ENCODE measurements at regions not wholly inside any gene's neighbourhood (a gene's known extent, or its start where the extent isn't known, plus 50 kb on each side); places are given as distances from the start of the nearest gene placed in this dataset.
A peak's percentile ranks its signal among the peaks of the same experiment; 100 is the strongest.

DNA sequence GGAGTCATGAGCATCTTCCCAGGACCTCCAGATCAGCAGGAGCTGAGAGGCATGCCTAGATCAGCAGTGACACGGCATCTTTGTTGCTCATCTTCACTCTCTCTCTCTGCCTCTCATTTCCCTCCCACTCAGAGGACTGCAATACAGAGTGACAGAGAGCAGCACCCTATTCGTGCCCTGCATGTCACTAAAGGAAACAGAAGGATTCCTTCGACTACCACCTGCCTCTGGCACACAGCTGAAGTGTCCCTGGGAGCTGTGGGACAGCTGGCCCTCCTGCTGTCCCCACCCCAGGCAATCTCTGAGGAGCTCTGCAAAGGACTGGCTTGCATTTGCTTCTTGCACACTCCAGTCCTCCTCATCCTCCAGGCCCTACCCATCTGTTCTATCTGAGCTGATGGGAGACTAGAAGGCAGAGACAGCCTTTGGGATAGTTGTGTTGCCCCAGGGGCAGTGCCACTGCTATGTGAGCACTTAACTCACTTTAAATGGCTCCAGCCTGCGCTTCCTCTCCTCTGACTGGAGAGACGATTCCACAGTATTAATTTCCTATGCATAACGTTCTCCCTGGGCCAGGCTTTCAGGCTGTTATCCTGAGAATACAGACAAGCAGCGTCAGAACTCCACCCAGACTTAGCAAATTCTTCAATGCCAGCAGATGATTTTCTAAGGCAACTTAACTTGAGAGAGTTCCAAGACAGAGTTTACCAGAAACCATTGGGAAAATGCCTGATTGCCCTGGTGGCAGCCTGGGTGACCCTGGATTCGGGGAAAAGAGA is 167.6 kb upstream of the MAP1B start:
- TF ChIP-seq, protein P1, sequence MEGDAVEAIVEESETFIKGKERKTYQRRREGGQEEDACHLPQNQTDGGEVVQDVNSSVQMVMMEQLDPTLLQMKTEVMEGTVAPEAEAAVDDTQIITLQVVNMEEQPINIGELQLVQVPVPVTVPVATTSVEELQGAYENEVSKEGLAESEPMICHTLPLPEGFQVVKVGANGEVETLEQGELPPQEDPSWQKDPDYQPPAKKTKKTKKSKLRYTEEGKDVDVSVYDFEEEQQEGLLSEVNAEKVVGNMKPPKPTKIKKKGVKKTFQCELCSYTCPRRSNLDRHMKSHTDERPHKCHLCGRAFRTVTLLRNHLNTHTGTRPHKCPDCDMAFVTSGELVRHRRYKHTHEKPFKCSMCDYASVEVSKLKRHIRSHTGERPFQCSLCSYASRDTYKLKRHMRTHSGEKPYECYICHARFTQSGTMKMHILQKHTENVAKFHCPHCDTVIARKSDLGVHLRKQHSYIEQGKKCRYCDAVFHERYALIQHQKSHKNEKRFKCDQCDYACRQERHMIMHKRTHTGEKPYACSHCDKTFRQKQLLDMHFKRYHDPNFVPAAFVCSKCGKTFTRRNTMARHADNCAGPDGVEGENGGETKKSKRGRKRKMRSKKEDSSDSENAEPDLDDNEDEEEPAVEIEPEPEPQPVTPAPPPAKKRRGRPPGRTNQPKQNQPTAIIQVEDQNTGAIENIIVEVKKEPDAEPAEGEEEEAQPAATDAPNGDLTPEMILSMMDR (IDR thresholded peaks at IDR 0.05; ENCODE audit: insufficient read depth, low read depth, low read length, missing control alignments) = no peak
- no peak overlapping the region for H3K4me3 ChIP-seq (ENCODE audit: low read length)
- DNase-seq (ENCODE audit: low read depth) = no peak

DNA sequence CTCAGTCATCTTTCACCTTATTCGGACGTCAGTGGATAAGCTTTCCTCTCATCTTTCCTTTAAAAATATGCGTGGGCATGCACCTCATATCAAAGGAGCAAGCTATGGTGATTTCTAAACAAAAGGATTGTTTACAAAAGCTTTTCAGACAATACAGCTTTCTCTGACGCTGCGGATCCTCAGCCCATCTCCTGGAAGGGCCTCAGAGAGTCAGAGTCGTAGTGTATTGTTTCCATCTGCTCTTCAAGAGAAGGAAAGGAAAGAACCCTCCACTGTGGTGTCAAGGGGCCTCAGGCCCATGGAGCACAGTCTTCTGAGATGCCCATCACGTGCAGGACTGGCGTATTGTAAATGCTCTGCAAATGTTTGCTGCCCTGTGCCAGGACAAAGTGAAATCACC is 163.4 kb upstream of the MAP1B start:
- DNase-seq (ENCODE audit: low read depth) = no peak
- TF ChIP-seq, protein P1 (IDR thresholded peaks at IDR 0.05; ENCODE audit: insufficient read depth, low read depth, low read length, missing control alignments) = no peak
- no peak overlapping the region for H3K4me3 ChIP-seq (ENCODE audit: low read length)

DNA sequence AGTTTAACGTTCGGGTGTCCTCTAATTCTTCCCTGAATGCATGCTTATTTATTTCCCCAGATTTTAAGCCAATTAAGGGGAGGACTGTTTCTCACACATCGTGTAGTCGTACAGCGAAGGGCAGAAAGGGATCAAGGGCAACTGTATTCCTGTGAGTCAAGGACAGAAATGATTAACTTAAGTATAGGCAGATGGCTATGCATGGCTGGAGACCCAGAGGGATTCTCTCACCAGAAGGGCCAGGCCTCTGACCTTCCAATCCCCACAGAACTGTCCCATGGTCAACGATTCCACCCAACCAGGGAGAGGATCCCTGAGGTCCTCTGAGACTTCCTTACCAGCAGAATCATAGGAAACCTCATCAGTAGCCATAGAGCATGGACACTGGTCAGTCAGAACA is 161.8 kb upstream of the MAP1B start:
- TF ChIP-seq, protein P1 (IDR thresholded peaks at IDR 0.05; ENCODE audit: insufficient read depth, low read depth, low read length, missing control alignments) = no peak
- no peak overlapping the region for H3K4me3 ChIP-seq (ENCODE audit: low read length)
- no peak for DNase-seq (ENCODE audit: low read depth)

DNA sequence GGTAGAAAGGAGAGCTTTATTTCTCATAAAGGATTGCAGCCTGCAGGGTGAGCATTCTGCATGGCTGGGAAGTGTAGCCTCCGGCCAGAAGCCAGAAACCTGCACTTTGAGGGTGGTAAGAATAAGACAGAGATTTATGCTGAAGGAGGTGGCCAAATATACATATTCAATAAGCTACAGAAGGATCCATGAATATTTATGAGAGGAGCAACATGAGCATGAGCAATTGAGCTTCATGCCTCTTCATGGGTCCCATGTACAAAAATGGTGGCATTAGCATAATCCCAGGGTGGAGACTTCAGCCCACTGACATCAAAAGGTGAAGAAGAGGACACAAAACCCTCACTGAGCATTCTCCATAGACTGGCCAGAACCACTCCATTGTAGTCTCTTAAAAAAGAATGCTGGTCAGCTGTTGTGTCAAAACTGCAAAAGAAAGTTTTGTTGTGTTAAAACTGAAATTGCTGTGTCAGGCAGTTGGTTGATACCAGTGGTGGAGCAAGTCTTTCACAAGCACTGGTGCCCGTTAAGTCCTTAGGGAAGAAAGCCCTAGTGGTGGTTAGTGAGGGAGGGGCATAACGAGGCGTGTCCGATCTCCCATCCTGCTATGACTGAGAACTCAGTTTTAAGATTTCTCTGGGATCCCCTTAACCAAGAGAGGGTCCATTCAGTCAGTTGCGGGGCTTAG is 160.8 kb upstream of the MAP1B start:
- TF ChIP-seq, protein P1 (IDR thresholded peaks at IDR 0.05; ENCODE audit: insufficient read depth, low read depth, low read length, missing control alignments) = no peak
- no peak for DNase-seq (ENCODE audit: low read depth)
- no peak overlapping the region for H3K4me3 ChIP-seq (ENCODE audit: low read length)

DNA sequence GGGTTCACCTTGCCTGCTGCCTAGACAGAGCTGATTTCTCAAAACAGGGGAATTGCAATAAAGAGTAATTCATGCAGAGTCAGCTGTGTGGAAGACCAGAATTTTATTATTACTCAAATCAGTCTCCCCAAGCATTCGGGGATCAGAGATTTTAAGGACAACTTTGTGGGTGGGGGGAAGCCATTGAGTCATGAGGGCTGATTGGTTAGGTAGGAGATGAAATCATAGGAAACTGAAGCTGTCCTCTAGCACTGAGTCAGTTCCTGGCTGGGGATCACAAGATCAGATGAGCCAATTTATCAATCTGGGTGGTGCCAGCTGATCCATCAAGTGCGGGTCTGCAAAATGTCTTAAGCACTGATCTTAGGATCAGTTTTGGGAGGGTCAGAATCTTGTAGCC is 159.1 kb upstream of the MAP1B start:
- peak; percentile 15 for DNase-seq (ENCODE audit: low read depth)
- H3K4me3 ChIP-seq (ENCODE audit: low read length) = no peak overlapping the region
- TF ChIP-seq, protein P1 (IDR thresholded peaks at IDR 0.05; ENCODE audit: insufficient read depth, low read depth, low read length, missing control alignments) = no peak

DNA sequence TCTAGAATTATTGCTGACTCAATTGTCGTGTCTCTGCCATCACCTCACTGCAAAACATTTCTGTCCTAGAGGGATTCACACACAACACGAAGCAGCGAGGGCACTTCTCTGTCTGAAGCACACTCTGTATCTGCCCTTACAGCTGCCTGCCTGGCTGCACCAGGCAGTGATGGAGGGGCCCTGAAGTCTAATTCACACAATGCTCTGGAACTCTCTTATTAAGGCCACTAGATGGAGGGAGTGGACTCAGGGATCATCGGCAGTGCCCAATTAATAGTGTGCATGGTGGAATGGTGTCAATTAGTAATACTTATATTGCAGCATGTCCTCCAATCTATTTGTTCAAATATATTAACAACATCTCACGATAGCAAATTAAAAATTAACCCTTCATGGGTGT is 157.5 kb upstream of the MAP1B start:
- TF ChIP-seq, protein P1 (IDR thresholded peaks at IDR 0.05; ENCODE audit: insufficient read depth, low read depth, low read length, missing control alignments) = no peak
- DNase-seq (ENCODE audit: low read depth) = no peak
- no peak overlapping the region for H3K4me3 ChIP-seq (ENCODE audit: low read length)

Measured in epithelial cell of esophagus (primary cell).